HepG2 (cell line): ENCODE measurements at regions not wholly inside any gene's neighbourhood (a gene's known extent, or its start where the extent isn't known, plus 50 kb on each side); places are given as distances from the start of the nearest gene placed in this dataset.

Experiments
- ATAC-seq: fragments of 200-7000 bp; cut with Tn5 transposase; 3 replicates; pipeline ENCODE4 v1.9.1; 2020; ENCODE audit warnings: mild to moderate bottlenecking, moderate library complexity
- BruUV-seq: library from RNA; stranded (reverse); fragments of 400-500 nt; replicated peaks from 2 replicates; lab custom pipeline; 2021; lab: Mats Ljungman, UMichigan
- CTCF ChIA-PET: fragments of 300-600 bp; formaldehyde crosslinking; extraction: SDS; loops from one replicate; lab custom pipeline; 2021; ENCODE audit warnings: low total read pairs, inconsistent platforms, low intra/inter-chr PET ratio; lab: Yijun Ruan, JAX
- POLR2A ChIA-PET: fragments of 350-600 bp; sonication (Branson Sonifier 250); formaldehyde crosslinking; loops from one replicate; lab custom pipeline; 2020; ENCODE audit warnings: antibody characterized with exemption, inconsistent platforms; lab: Yijun Ruan, JAX
- DNase-seq: peaks from one replicate; pipeline ENCODE4 v3.0.0-alpha.2; 2015; ENCODE audit warnings: low spot score
- FAIRE-seq: peaks from 3 replicates; lab custom pipeline; 2011; peaks lifted over from hg19 to GRCh38; lab: Jason Lieb, UNC
- H2AFZ ChIP-seq: one replicate; pipeline ENCODE4 v1.6.1; 2011; ENCODE audit warnings: low read length, inconsistent platforms
- H3K27ac ChIP-seq: fragments of 300-600 bp; 3 replicates; pipeline ENCODE4 v1.8.0; 2011; ENCODE audit warnings: mixed run types, mild to moderate bottlenecking, mixed read lengths, low read length, inconsistent platforms; ENCODE audit not compliant: insufficient read depth; ENCODE audit errors: extremely low read length
- H3K27me3 ChIP-seq, 2 experiments: fragments of 200-600 bp in 1 of 2; 2 replicates in 1 of 2; 3 replicates in 1 of 2; pipeline versions ENCODE4 v1.6.0 to v1.8.0; 2011; ENCODE audit warnings: low read length in 2 of 2, mild to moderate bottlenecking in 2 of 2, moderate library complexity in 2 of 2, inconsistent platforms in 1 of 2; ENCODE audit not compliant: insufficient read depth in 2 of 2, control insufficient read depth in 1 of 2
- H3K36me3 ChIP-seq, 2 experiments: fragments of 200-600 bp in 1 of 2; replicated peaks in 1 of 2; 2 replicates in 1 of 2; 3 replicates in 1 of 2; pipeline versions ENCODE4 v1.5.1 to v1.8.0; 2011; ENCODE audit warnings: low read length in 2 of 2, inconsistent platforms in 1 of 2; ENCODE audit not compliant: insufficient read depth in 2 of 2, control insufficient read depth in 1 of 2
- H3K4me1 ChIP-seq: 2 replicates; pipeline ENCODE4 v1.5.1; 2012; ENCODE audit warnings: low read length, inconsistent platforms; ENCODE audit not compliant: insufficient read depth
- H3K4me2 ChIP-seq: 2 replicates; pipeline ENCODE4 v1.6.0; 2011; ENCODE audit warnings: low read depth, low read length, inconsistent platforms
- H3K4me3 ChIP-seq, 3 experiments: fragments of 200-600 bp in 1 of 3; sonication (generic), shearing (Covaris generic) in 1 of 3; replicated peaks in 1 of 3; 2 replicates each; pipeline ENCODE4 v1.5.1; 2011 to 2016; ENCODE audit warnings: low read length in 3 of 3, inconsistent platforms in 2 of 3, low read depth in 2 of 3, mild to moderate bottlenecking in 2 of 3, control low read depth in 1 of 3, mixed read lengths in 1 of 3; ENCODE audit not compliant: insufficient read depth in 1 of 3
- H3K79me2 ChIP-seq: one replicate; pipeline ENCODE4 v1.6.1; 2011; ENCODE audit warnings: low read length, inconsistent platforms; ENCODE audit not compliant: insufficient read depth
- H3K9ac ChIP-seq: 2 replicates; pipeline ENCODE4 v1.6.0; 2011; ENCODE audit warnings: mild to moderate bottlenecking, low read depth, low read length, inconsistent platforms; ENCODE audit not compliant: insufficient read depth
- H3K9me3 ChIP-seq: 2 replicates; pipeline ENCODE4 v1.5.1; 2012; ENCODE audit warnings: mild to moderate bottlenecking, low read length
- H4K20me1 ChIP-seq: 2 replicates; pipeline ENCODE4 v1.6.0; 2011; ENCODE audit warnings: inconsistent platforms, mild to moderate bottlenecking, low read length, moderate library complexity; ENCODE audit not compliant: insufficient read depth
- ASH2L ChIP-seq: fragments of 300-600, 200-600 bp; sonication (generic); IDR thresholded peaks from 2 replicates; pipeline ENCODE4 v1.7.0; 2017; ENCODE audit warnings: low read depth, mild to moderate bottlenecking, moderate library complexity, mixed read lengths, low read length; ENCODE audit not compliant: insufficient read length
- ATF7 ChIP-seq, 2 experiments: fragments of 450-650 bp in 1 of 2; sonication (generic) in 1 of 2; formaldehyde crosslinking in 1 of 2; IDR thresholded peaks; 2 replicates each; pipeline versions ENCODE4 v1.4.0 to v1.6.1; 2016 to 2020; ENCODE audit warnings: antibody characterized with exemption in 1 of 2, mild to moderate bottlenecking in 1 of 2, missing genetic modification reagents in 1 of 2
- CREB1 ChIP-seq, 2 experiments: fragments of 450-650 bp in 1 of 2; IDR thresholded peaks; 2 replicates each; pipeline ENCODE4 v1.6.1; 2016 to 2017; ENCODE audit warnings: control low read depth in 1 of 2, mild to moderate bottlenecking in 1 of 2, missing compliant biosample characterization in 1 of 2, missing genetic modification characterization in 1 of 2
- DNMT1 ChIP-seq: sonication (generic); formaldehyde crosslinking; IDR thresholded peaks from 2 replicates; pipeline ENCODE4 v1.5.1; 2020; ENCODE audit warnings: mild to moderate bottlenecking, missing genetic modification reagents
- FOXK2 ChIP-seq: fragments of 450-650 bp; IDR thresholded peaks from 2 replicates; pipeline ENCODE4 v1.6.1; 2016
- JUND ChIP-seq: sonication (generic); formaldehyde crosslinking; IDR thresholded peaks from 2 replicates; pipeline ENCODE4 v1.8.0; 2022; ENCODE audit warnings: mild to moderate bottlenecking, missing genetic modification reagents
- RBM39 ChIP-seq: fragments of 200-400 bp; formaldehyde crosslinking; IDR thresholded peaks from one replicate; pipeline ENCODE4 v1.6.1; 2018; ENCODE audit warnings: antibody characterized with exemption, mild to moderate bottlenecking, low read depth, low read length; ENCODE audit not compliant: poor library complexity, severe bottlenecking
- SALL2 ChIP-seq: sonication (generic); formaldehyde crosslinking; IDR thresholded peaks from 2 replicates; pipeline ENCODE4 v1.8.1; 2023; ENCODE audit warnings: mild to moderate bottlenecking, missing genetic modification reagents, inconsistent platforms
- SP140L ChIP-seq: sonication (generic); formaldehyde crosslinking; IDR thresholded peaks from 2 replicates; pipeline ENCODE4 v1.4.0; 2020; ENCODE audit warnings: missing genetic modification reagents, borderline replicate concordance
- SYNCRIP ChIP-seq: fragments of 200-400 bp; formaldehyde crosslinking; IDR thresholded peaks from 2 replicates; pipeline ENCODE4 v1.6.1; 2018; ENCODE audit warnings: mild to moderate bottlenecking, low read depth, low read length; ENCODE audit not compliant: insufficient read depth
- ZC3H13 ChIP-seq: sonication (generic); formaldehyde crosslinking; IDR thresholded peaks from 2 replicates; pipeline ENCODE4 v1.8.1; 2023; ENCODE audit warnings: mild to moderate bottlenecking, missing genetic modification reagents, moderate library complexity
- ZNF432 ChIP-seq: sonication (generic); formaldehyde crosslinking; IDR thresholded peaks from 2 replicates; pipeline ENCODE4 v1.5.0; 2020; ENCODE audit warnings: missing genetic modification reagents, mild to moderate bottlenecking, borderline replicate concordance
- ZNF776 ChIP-seq: sonication (generic); formaldehyde crosslinking; IDR thresholded peaks from 2 replicates; pipeline ENCODE4 v1.4.0; 2020; ENCODE audit warnings: mild to moderate bottlenecking, missing genetic modification reagents
- ZSCAN21 ChIP-seq: sonication (generic); formaldehyde crosslinking; IDR thresholded peaks from 2 replicates; pipeline ENCODE4 v1.8.0; 2022; ENCODE audit warnings: mild to moderate bottlenecking, missing genetic modification reagents, moderate library complexity, borderline replicate concordance
- in situ Hi-C: cut with HindIII; loops from 2 replicates; pipeline ENCODE4 v1.10.0; 2017; ENCODE audit warnings: low pct_unique_long_range_greater_than_20kb; ENCODE audit not compliant: extremely low pct_ligation_motif_present
- intact Hi-C: fragments of 100-400 bp; cut with micrococcal nuclease; formaldehyde crosslinking; loops from one replicate; pipeline ENCODE4 v1.10.0; 2022; ENCODE audit not compliant: unreplicated experiment
- TF ChIP-seq, protein P1 (sequence below): sonication (generic); formaldehyde crosslinking; conservative IDR thresholded peaks from 2 replicates; pipeline ENCODE4 v1.8.0; 2022; ENCODE audit warnings: mild to moderate bottlenecking, moderate library complexity, missing genetic modification reagents
- TF ChIP-seq, protein P2 (sequence below): sonication (generic); formaldehyde crosslinking; IDR thresholded peaks from 2 replicates; pipeline ENCODE4 v1.4.0; 2020; ENCODE audit warnings: missing genetic modification reagents

DNA sequence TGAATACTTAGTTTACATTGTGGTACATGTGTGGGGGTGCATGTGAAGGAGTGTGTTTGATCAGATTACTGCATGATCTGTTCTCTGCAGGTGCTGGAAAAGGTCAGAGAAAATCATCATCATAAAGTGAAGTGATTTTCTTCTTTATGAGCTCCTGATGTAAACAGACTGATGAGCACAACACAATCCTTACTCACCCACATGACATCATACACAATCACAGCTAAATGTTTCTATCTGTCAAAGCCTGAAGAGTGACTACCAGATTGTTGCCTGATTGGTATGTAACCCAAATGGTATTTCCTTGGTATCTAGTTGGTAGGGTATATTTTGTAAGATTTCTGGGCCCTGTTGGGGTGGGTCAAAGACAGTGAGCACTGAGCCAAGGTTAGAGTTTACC, 270.8 kb downstream of the FOXG1 start:
- no peak overlapping the region for H3K4me3 ChIP-seq
- H2AFZ ChIP-seq = no peak overlapping the region
- no peak overlapping the region for H3K4me2 ChIP-seq
- H3K4me1 ChIP-seq = peaks cover 6% of the 10 kb centered on the region
- in situ Hi-C loops = no loop called here
- TF ChIP-seq SALL2 (no peak), CREB1 (IDR thresholded peaks at IDR 0.05) (peak; percentile 56), CREB1 (CRISPR knock-in tag; IDR thresholded peaks at IDR 0.05) (no peak), JUND (no peak), FOXK2 (no peak), ZNF432 (CRISPR knock-in tag) (no peak), SYNCRIP (0 out of 2 replicates have a peak, but pooled peaks have one; percentile 58), DNMT1 (CRISPR knock-in tag) (no peak), ASH2L (no peak), RBM39 (no peak), SP140L (CRISPR knock-in tag) (no peak), ZC3H13 (CRISPR knock-in tag) (no peak), ATF7 (IDR thresholded peaks at IDR 0.05) (peak; percentile 53), ATF7 (CRISPR knock-in tag; IDR thresholded peaks at IDR 0.05) (no peak), ZNF776 (CRISPR knock-in tag) (no peak), ZSCAN21 (CRISPR knock-in tag) (no peak)
- TF ChIP-seq, protein P1, sequence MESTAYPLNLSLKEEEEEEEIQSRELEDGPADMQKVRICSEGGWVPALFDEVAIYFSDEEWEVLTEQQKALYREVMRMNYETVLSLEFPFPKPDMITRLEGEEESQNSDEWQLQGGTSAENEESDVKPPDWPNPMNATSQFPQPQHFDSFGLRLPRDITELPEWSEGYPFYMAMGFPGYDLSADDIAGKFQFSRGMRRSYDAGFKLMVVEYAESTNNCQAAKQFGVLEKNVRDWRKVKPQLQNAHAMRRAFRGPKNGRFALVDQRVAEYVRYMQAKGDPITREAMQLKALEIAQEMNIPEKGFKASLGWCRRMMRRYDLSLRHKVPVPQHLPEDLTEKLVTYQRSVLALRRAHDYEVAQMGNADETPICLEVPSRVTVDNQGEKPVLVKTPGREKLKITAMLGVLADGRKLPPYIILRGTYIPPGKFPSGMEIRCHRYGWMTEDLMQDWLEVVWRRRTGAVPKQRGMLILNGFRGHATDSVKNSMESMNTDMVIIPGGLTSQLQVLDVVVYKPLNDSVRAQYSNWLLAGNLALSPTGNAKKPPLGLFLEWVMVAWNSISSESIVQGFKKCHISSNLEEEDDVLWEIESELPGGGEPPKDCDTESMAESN = no peak
- TF ChIP-seq, protein P2, sequence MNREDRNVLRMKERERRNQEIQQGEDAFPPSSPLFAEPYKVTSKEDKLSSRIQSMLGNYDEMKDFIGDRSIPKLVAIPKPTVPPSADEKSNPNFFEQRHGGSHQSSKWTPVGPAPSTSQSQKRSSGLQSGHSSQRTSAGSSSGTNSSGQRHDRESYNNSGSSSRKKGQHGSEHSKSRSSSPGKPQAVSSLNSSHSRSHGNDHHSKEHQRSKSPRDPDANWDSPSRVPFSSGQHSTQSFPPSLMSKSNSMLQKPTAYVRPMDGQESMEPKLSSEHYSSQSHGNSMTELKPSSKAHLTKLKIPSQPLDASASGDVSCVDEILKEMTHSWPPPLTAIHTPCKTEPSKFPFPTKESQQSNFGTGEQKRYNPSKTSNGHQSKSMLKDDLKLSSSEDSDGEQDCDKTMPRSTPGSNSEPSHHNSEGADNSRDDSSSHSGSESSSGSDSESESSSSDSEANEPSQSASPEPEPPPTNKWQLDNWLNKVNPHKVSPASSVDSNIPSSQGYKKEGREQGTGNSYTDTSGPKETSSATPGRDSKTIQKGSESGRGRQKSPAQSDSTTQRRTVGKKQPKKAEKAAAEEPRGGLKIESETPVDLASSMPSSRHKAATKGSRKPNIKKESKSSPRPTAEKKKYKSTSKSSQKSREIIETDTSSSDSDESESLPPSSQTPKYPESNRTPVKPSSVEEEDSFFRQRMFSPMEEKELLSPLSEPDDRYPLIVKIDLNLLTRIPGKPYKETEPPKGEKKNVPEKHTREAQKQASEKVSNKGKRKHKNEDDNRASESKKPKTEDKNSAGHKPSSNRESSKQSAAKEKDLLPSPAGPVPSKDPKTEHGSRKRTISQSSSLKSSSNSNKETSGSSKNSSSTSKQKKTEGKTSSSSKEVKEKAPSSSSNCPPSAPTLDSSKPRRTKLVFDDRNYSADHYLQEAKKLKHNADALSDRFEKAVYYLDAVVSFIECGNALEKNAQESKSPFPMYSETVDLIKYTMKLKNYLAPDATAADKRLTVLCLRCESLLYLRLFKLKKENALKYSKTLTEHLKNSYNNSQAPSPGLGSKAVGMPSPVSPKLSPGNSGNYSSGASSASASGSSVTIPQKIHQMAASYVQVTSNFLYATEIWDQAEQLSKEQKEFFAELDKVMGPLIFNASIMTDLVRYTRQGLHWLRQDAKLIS (CRISPR knock-in tag) = no peak
- H3K36me3 ChIP-seq = no peaks in the 10 kb centered on the region
- CTCF ChIA-PET = no interaction called here
- BruUV-seq = no TSS peak
- peaks cover 10% of the 10 kb centered on the region; the same call in 1 of the 2 replicates for H3K9me3 ChIP-seq
- H3K27ac ChIP-seq = no peak overlapping the region
- ATAC-seq = no peak
- intact Hi-C loops = no loop called here
- no peaks in the 10 kb centered on the region for H3K79me2 ChIP-seq
- no peaks in the 10 kb centered on the region for H3K27me3 ChIP-seq
- no peak for DNase-seq
- FAIRE-seq = no peak
- POLR2A ChIA-PET = interaction anchor here (0.8 to 1.0 kb wide), 2 partner anchors 8 to 9 kb away, joined by 3 read pairs; no protein-coding TSS in a partner anchor
- H4K20me1 ChIP-seq = no peaks in the 10 kb centered on the region
- H3K9ac ChIP-seq = no peak overlapping the region
